ENCODE measurements at regions not wholly inside any gene's neighbourhood (a gene's known extent, or its start where the extent isn't known, plus 50 kb on each side); places are given as distances from the start of the nearest gene placed in this dataset.
"Not testable (repeated sequence)": the region's sequence is repeated elsewhere in the genome, so short reads cannot be mapped to it uniquely, and the experiment has no call there.

DNA sequence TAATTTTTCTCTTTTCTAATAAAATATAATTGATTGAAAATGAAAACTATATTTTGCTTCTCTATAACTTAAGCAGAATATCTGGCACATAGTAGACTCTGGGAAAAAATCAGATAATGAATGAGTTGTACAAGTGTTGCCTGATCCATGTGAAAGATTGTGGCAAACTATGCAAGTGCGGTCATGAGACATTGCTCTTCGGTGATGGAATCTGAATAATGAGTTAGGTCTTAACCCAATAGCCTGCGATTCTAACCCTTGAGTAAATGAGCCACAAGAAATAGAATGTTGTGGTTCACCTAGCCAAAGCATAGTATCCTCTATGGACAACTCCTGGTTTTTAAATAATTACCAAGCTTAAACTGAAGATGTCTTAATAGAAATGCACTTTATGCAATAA is 333.7 kb upstream of the LUZP2 start:
- intact Hi-C loops (cut with DNase I) = no loop called here
- ATAC-seq = no peak
- Histone ChIP-seq H3K27ac (no peak overlapping the region), H3K27me3 (no peaks in the 10 kb centered on the region), H3K4me1 (no peaks in the 10 kb centered on the region), H3K9me3 (no peaks in the 10 kb centered on the region), H3K36me3 (no peaks in the 10 kb centered on the region), H3K4me3 (no peak overlapping the region)
- WGBS (ENCODE audit: insufficient coverage, low coverage, low lambda C conversion rate, missing lambda C conversion rate) = 88% methylated on average over 3 of the region's 3 CpGs
- no peak for DNase-seq
- TF ChIP-seq POLR2A (IDR thresholded peaks at IDR 0.05) = no peak
- TF ChIP-seq, protein P1, sequence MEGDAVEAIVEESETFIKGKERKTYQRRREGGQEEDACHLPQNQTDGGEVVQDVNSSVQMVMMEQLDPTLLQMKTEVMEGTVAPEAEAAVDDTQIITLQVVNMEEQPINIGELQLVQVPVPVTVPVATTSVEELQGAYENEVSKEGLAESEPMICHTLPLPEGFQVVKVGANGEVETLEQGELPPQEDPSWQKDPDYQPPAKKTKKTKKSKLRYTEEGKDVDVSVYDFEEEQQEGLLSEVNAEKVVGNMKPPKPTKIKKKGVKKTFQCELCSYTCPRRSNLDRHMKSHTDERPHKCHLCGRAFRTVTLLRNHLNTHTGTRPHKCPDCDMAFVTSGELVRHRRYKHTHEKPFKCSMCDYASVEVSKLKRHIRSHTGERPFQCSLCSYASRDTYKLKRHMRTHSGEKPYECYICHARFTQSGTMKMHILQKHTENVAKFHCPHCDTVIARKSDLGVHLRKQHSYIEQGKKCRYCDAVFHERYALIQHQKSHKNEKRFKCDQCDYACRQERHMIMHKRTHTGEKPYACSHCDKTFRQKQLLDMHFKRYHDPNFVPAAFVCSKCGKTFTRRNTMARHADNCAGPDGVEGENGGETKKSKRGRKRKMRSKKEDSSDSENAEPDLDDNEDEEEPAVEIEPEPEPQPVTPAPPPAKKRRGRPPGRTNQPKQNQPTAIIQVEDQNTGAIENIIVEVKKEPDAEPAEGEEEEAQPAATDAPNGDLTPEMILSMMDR (IDR thresholded peaks at IDR 0.05) = no peak

DNA sequence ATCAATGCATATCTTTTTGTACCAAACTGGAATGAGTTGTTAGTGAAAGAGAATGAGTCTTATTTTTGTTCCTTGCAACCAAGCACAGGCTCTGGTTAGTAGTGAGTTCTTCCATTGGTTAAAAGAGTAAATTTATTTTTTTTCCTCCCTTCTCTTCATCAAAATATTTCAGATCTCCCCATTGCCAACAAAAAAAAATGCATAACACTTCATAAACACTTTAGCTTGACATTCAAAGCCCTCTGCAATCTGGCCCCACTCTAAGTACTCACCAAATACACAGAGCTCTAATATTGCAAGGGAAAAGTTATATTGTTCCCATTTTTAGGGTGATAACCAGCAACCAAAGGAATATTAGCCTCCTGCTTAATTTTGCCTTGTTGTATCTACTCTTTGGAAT is 333.0 kb upstream of the LUZP2 start:
- intact Hi-C loops (cut with DNase I) = no loop called here
- no peak for TF ChIP-seq POLR2A (IDR thresholded peaks at IDR 0.05)
- H3K27me3 ChIP-seq = no peaks in the 10 kb centered on the region
- no peaks in the 10 kb centered on the region for H3K36me3 ChIP-seq
- ATAC-seq (no peak), DNase-seq (no peak)
- no peaks in the 10 kb centered on the region for H3K9me3 ChIP-seq
- no peak overlapping the region for H3K4me3 ChIP-seq
- no peaks in the 10 kb centered on the region for H3K4me1 ChIP-seq
- no peak overlapping the region for H3K27ac ChIP-seq

DNA sequence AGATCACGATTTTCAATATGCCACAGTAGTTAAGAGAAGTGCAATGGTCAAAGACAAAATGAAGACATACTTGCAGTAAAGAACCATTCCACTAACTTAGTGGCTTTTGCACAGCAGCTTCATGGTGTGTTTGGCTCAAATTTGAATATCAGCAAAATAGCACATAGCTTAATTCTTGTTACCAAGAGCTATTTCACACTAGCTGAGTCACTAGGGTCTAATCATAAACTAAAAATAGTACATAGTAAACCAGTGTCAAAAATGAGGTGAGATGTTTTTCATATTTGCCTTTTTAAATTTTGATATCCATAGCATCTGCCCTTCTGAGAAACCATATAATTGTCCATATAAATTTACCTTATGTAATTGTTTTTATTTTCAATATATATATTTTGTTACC is 325.0 kb upstream of the LUZP2 start:
- Histone ChIP-seq H3K27me3 (no peaks in the 10 kb centered on the region), H3K4me3 (no peak overlapping the region), H3K27ac (no peak overlapping the region), H3K9me3 (no peaks in the 10 kb centered on the region), H3K36me3 (no peaks in the 10 kb centered on the region), H3K4me1 (no peaks in the 10 kb centered on the region)
- DNase-seq (no peak), ATAC-seq (no peak)
- WGBS (ENCODE audit: insufficient coverage, low coverage, low lambda C conversion rate, missing lambda C conversion rate) = 32% methylated on average over 1 of the region's 1 CpG
- intact Hi-C loops (cut with DNase I) = no loop called here
- TF ChIP-seq POLR2A (IDR thresholded peaks at IDR 0.05) = no peak
- TF ChIP-seq, protein P1 (IDR thresholded peaks at IDR 0.05) = no peak

DNA sequence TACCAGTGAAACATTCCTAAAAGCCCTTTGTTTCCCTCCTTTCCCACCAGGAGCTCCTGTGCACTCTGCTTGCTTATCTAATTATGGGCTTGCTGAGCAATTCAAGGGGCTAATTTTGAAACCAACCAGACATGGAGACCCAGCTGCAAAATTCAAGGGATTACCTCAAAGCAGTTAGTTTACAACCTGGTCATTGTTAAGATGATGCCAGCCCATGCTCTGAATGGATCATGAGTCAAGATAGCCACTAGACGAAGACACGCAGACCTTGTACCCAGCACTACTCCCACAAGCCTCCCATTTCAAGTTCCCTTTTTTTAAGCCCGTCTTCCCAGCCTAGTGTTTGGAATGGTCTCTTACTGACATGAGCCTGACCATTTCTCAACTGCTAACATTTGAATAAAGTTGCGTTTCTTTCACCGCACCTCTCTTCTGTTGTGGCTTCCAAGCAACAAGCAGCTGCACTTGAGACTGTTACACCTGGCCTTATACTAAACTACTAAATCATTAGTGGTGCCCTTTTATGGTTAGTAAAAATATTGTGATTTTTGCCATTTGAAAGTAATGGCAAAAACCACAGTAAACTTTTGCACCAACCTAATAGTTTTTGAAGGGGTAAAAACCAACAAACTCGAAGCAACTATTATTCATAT is 315.3 kb upstream of the LUZP2 start:
- H3K27ac ChIP-seq = no peak overlapping the region
- no peak overlapping the region for H3K4me3 ChIP-seq
- H3K27me3 ChIP-seq = no peaks in the 10 kb centered on the region
- H3K36me3 ChIP-seq = no peaks in the 10 kb centered on the region
- no peak for TF ChIP-seq POLR2A (IDR thresholded peaks at IDR 0.05)
- TF ChIP-seq, protein P1 (IDR thresholded peaks at IDR 0.05) = no peak
- DNase-seq = no peak
- no peaks in the 10 kb centered on the region for H3K4me1 ChIP-seq
- H3K9me3 ChIP-seq = no peaks in the 10 kb centered on the region
- WGBS (ENCODE audit: insufficient coverage, low coverage, low lambda C conversion rate, missing lambda C conversion rate) = 56% methylated on average over 6 of the region's 6 CpGs
- intact Hi-C loops (cut with DNase I) = no loop called here
- ATAC-seq = no peak

DNA sequence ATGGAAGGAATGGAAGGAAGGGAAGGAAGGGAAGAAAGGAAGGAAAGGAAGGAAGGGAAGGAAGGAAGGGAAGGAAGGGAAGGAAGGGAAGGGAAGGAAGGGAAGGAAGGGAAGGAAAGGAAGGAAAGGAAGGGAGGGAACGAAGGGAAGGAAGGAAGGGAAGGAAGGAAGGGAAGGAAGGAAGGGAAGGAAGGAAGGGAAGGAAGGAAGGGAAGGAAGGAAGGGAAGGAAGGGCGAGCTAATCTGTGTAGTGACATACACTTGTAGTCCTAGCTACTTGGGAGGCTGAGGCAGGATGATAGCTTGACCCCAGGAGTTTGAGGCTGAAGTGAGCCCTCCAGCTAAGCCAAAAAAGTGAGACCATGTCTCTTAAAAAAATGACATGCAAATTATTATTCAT is 311.3 kb upstream of the LUZP2 start:
- H3K9me3 ChIP-seq; H3K27ac ChIP-seq; H3K4me1 ChIP-seq; H3K27me3 ChIP-seq; H3K4me3 ChIP-seq; DNase-seq; H3K36me3 ChIP-seq; intact Hi-C loops (cut with DNase I); ATAC-seq: not testable (repeated sequence)
- 42% methylated on average over 2 of the region's 2 CpGs for WGBS (ENCODE audit: insufficient coverage, low coverage, low lambda C conversion rate, missing lambda C conversion rate)

DNA sequence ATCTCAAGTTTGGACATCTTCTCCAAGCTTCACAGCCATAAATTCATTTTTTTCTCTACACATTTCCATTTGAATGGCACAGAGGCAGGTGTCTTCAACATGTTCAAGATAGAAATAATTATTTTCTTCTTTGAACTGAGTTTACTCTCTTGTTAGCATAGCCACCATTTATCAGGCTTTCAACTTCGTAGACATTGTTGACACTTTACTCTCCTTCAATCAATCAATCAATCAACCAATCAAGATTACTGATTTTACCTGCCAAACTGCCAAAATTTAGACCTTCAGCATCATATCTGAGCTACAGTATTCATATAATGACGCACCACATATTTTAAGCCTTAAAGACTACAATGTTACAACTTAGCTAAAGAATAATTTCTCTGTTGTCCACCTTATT is 300.1 kb upstream of the LUZP2 start:
- Histone ChIP-seq H3K36me3 (no peaks in the 10 kb centered on the region), H3K27me3 (no peaks in the 10 kb centered on the region), H3K4me3 (no peak overlapping the region), H3K27ac (no peak overlapping the region), H3K4me1 (no peaks in the 10 kb centered on the region), H3K9me3 (no peaks in the 10 kb centered on the region)
- intact Hi-C loops (cut with DNase I) = no loop called here
- WGBS (ENCODE audit: insufficient coverage, low coverage, low lambda C conversion rate, missing lambda C conversion rate) = 49% methylated on average over 2 of the region's 2 CpGs
- DNase-seq = no peak
- ATAC-seq = no peak
- TF ChIP-seq POLR2A (IDR thresholded peaks at IDR 0.05) = no peak
- TF ChIP-seq, protein P1 (IDR thresholded peaks at IDR 0.05) = no peak
